ENCODE measurements at regions not wholly inside any gene's neighbourhood (a gene's known extent, or its start where the extent isn't known, plus 50 kb on each side); places are given as distances from the start of the nearest gene placed in this dataset.

- no peak for DNase-seq
These were observed 260.2 kb upstream of the N4BP1 start for GRCh38 chr16:48870141-48870540.

- DNase-seq = no peak
These were observed 255.5 kb upstream of the N4BP1 start for GRCh38 chr16:48865520-48865919.

DNA sequence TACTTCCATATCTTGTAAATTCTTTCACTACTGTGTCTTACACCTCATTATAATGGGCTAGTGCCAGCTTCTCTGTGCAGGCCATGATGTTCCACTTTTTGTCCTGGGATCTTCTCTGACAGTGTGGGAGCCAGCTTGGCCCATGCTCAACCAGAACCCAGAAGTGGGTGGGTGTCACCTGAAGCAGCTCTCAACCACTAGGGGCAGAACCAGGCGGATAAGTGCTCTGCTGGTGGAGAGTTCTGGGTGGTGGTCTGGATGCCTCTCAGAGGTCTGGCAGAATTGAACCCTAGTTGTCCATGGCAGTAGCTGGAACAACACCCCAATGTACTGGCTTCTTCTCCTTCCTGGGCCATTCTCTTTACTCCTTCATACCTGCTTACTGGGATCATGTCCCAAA lies 254.1 kb upstream of the N4BP1 start:
- DNase-seq = no peak

- no peak for DNase-seq
These were observed 252.1 kb upstream of the N4BP1 start for GRCh38 chr16:48862087-48862532.

GRCh38 chr16:48860341-48860740 lies 250.4 kb upstream of the N4BP1 start:
- no peak for DNase-seq

DNA sequence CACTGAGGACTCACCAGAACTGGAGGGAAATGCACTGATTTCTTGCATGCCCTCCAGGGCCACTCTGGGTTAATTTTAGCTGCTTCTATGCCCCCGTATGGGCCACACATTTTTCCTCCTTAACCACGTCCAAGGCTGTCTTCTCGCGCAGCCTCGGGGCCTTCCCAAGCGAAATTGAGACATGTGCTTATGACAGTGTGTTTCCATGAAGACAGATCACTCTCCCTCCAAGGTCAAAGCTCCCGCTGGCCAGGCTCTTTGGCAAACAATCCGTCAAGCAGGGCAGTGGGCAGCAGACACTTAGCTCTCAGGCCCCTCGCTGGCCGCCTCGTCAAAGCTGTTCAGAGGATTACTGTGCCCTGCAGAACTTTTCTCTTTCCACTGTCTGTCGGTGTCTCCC lies 243.0 kb upstream of the N4BP1 start:
- DNase-seq = no peak

GRCh38 chr16:48852458-48852857 lies 242.5 kb upstream of the N4BP1 start:
- DNase-seq = no peak

- no peak for DNase-seq
These were observed 240.3 kb upstream of the N4BP1 start for GRCh38 chr16:48850097-48850770.

GRCh38 chr16:48846277-48846676 lies 236.3 kb upstream of the N4BP1 start:
- DNase-seq = no peak

DNA sequence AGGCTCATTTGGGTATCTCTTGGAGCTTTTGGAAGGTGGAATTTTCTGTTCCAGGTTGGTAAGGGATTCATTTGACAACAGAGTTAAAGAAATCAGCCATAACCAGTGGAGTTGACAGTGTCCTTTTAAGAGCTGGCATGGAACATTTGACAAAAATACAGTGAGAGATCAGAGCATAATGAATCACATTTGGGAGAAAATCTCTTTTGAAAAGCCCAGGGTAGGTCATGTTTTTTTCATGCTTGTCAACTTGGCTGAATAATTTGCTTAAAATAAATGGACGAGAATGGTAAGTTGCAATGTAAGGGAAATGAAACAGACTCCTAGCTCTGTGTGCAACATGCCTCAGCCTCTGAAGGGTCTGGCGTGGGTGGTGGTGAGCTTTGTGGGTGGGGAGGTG lies 235.3 kb upstream of the N4BP1 start:
- no peak for DNase-seq

- no peak for DNase-seq
These were observed 228.4 kb upstream of the N4BP1 start for GRCh38 chr16:48838349-48838748.

- DNase-seq = no peak
These were observed 226.7 kb upstream of the N4BP1 start for GRCh38 chr16:48836636-48837035.

DNA sequence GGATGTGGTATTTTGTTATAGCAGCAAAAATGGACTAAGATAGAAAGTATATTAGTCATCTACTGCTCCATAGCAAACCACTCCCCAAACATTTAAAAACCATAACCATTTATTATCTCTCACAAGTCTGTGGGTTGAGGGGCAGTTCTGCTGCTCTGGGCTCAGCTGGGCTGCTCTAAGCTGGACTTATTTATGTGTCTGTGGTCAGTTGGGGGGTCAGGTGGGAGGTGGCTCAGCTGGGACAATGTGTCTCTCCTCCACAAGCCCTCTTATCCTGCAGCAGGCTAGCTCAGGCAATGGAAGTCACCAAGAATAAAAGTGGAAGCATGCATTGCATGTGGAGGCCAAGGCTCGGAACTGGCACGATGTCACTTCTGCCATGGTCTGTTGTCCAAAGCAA lies 226.1 kb upstream of the N4BP1 start:
- no peak for DNase-seq

- DNase-seq = no peak
These were observed 224.6 kb upstream of the N4BP1 start for GRCh38 chr16:48834576-48834975.

DNA sequence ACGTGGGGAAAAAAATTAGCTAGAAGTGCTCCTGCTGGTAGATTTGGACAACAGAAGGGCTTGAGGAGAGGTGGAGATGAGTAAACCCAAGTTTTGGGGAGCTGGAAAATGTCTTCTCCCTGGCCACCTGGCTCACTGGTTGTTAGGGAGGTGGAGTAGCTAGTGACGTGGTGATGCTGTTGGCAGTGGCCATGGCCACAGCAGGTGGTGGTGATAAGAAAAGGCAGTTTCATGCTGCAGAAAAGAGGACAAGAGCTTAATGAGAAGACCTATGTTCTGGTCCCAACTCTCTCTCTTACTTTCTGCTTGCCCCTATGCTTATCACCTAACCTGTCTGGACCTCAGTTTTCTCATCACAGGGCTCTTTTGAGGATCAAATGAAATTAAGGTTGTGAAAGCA lies 223.5 kb upstream of the N4BP1 start:
- no peak for DNase-seq

GRCh38 chr16:48831076-48831722 lies 221.2 kb upstream of the N4BP1 start:
- DNase-seq = no peak

- DNase-seq = no peak
These were observed 219.6 kb upstream of the N4BP1 start for GRCh38 chr16:48829336-48830310.

DNA sequence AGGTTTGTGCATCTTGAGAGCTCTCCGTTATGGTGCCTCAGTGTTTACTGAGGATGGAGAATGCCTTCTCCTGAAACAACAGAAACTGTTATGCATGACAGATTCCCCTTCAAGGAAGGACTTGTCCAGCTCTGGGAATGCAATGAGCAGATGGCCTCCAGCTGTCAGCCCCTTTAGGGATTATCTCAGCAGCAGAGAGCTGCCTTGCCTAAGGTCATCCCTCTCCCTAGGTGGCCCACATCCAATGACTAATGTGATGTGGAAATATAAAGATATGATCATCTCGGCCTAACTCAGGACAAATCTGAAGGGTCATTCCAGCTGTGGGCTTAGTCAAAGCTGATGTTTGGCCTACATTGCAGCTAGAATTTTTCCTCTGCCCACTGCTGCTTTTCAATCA lies 214.3 kb upstream of the N4BP1 start:
- no peak for DNase-seq

GRCh38 chr16:48822431-48822830 lies 212.5 kb upstream of the N4BP1 start:
- no peak for DNase-seq

DNA sequence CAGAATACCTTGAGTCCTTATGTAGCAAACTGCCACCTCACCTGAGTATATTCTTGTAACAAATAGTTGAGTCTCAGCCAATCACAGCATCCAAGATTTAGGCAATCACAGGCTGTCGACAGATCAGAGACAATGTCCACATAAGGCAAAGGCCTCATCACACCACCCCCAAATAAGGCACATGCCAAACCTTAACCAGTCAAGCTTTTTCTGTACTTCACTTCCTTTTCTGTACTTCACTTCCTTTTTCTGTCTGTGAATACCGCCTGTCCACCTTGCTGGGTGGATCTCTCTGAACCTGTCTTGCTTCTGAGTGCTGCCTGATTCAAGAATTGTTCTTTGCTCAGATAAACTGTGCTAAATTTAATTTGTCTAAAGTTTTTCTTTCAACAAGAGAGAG lies 210.4 kb upstream of the N4BP1 start:
- no peak for DNase-seq

DNA sequence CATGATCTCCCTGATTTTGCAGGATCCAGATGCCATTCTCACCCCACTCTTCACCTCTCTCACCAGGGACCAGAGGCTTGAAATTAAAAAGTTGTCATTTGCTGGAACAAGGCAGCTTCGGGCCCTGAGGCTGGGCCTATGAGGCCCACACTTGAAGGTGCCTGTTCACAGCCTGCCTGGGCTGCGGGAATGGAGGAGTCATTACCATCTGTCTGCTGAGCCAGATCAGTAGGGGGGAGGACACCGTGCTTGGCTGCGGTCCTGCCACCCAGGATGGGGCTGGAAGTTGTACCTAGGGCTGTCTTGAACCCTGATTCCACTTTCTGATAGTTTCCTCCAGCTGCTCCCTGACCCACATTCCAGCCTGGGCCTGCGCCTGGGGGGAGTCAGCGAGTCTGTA lies 208.3 kb upstream of the N4BP1 start:
- DNase-seq = no peak

DNA sequence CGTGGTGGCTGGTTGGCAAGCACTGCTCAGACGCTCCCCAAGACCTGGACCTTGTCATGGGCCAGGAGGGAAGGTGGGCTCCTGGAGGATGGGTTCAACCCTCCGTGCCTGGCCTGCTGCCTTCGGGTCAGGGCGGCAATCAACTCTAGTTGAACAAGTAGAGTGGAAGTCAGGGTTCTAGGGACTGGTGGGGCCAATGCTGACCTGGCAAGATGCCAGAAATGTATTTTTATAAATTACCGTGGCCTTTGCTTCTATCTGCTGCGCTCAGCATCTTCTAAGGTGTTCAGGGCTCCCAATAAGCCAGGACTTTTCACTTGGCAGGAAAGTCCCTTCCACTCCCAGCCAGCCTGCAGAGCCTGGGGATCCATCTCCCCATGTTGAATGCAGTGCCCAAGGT lies 207.1 kb upstream of the N4BP1 start:
- DNase-seq = no peak

DNA sequence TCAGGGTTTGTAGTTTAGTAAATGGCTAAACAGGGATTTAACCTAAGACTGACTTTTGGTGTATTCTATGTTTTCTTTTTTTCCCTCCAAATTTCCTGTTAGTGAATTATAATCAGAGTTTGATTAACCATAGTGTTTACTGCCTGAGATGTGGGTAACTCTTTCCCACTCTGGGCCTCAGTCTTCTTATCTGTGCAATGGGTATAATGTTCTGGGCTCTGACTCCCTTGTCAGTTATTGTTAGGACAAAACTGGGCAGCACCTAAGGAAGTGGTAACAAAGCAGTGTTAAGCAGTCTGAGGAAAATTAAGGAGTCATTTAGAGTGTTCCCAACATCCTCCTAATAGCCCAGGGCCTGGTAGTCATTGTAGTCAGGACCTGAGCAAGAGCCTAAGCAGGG lies 206.4 kb upstream of the N4BP1 start:
- DNase-seq = no peak

GRCh38 chr16:48814994-48815393 lies 205.0 kb upstream of the N4BP1 start:
- no peak for DNase-seq
